ENCODE measurements at regions not wholly inside any gene's neighbourhood (a gene's known extent, or its start where the extent isn't known, plus 50 kb on each side); places are given as distances from the start of the nearest gene placed in this dataset.

DNA sequence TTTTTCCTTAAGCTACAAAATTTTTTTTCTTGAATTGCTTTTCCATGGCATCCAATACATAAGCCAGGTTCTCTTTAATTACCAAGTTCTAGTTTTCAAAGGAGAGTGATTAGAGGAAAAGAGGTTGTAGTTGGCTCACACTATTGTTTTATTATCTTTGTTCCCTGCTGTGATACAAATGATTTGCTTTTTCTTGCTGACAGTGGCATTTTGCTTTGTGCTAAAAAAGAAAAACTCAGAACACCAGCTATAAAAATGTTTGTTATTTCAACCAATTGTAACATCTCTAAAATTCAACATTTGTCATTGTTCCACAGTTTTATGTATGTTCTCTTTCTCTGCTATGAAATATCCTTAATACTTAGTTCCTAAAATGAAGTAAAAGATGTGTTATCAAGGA is 1817.2 kb downstream of the STIM2 start:
- H3K9me3 ChIP-seq (ENCODE audit: low read depth) = no peaks in the 10 kb centered on the region
- no peak for DNase-seq
- H3F3A ChIP-seq (ENCODE audit: insufficient read depth) = no peaks in the 10 kb centered on the region
- H3K27me3 ChIP-seq (replicated peaks; ENCODE audit: insufficient read depth) = no peaks in the 10 kb centered on the region
- H3K36me3 ChIP-seq (ENCODE audit: low read depth) = no peaks in the 10 kb centered on the region
- H3K27ac ChIP-seq = no peak overlapping the region
- in situ Hi-C loops (cut with MboI) = no loop called here
- no peak overlapping the region for H2AFZ ChIP-seq
- no peak overlapping the region for H3K4me2 ChIP-seq (ENCODE audit: unreplicated experiment)
- H3K9me2 ChIP-seq (ENCODE audit: insufficient read depth) = 0 out of 2 replicates have a peak, but pooled peaks cover 4% of the 10 kb centered on the region
- H3K79me2 ChIP-seq (ENCODE audit: insufficient read depth) = no peaks in the 10 kb centered on the region
- TF ChIP-seq EZH2 (IDR thresholded peaks at IDR 0.05; ENCODE audit: insufficient read depth, poor library complexity, severe bottlenecking) (no peak), EZH2phosphoT487 (IDR thresholded peaks at IDR 0.05; ENCODE audit: insufficient read depth, low read depth) (no peak)
- H3K4me1 ChIP-seq (ENCODE audit: insufficient read depth) = no peaks in the 10 kb centered on the region
- H4K20me1 ChIP-seq (ENCODE audit: insufficient read depth) = no peaks in the 10 kb centered on the region
- no peak overlapping the region for H3K9ac ChIP-seq
- no peak overlapping the region for H3K4me3 ChIP-seq

DNA sequence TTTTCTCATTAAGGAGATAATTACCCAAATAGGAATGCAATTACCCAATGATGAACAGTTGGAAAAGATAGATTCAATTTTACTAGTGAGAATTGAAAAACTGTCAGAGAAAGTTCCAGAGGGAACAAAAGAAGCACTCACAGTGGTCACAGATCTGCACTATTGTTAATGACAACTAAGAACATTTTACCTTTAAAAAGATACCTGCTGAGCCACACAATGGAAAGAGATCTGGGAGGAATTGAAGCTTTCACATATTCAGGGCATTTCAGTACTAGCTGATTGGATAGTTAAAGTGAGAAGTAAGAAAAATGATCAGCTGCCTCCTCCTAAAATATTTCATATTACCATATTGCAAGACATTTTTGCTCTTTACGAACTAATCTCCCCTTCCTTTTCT is 1822.2 kb downstream of the STIM2 start:
- Histone ChIP-seq H3K4me1 (ENCODE audit: insufficient read depth) (no peaks in the 10 kb centered on the region), H3K9ac (no peak overlapping the region), H3K9me3 (ENCODE audit: low read depth) (no peaks in the 10 kb centered on the region), H3K27ac (no peak overlapping the region), H3F3A (ENCODE audit: insufficient read depth) (no peaks in the 10 kb centered on the region), H3K36me3 (ENCODE audit: low read depth) (no peaks in the 10 kb centered on the region), H4K20me1 (ENCODE audit: insufficient read depth) (no peaks in the 10 kb centered on the region), H3K4me2 (ENCODE audit: unreplicated experiment) (no peak overlapping the region), H2AFZ (no peak overlapping the region), H3K27me3 (replicated peaks; ENCODE audit: insufficient read depth) (no peaks in the 10 kb centered on the region), H3K9me2 (ENCODE audit: insufficient read depth) (0 out of 2 replicates have a peak, but pooled peaks cover 4% of the 10 kb centered on the region), H3K4me3 (no peak overlapping the region), H3K79me2 (ENCODE audit: insufficient read depth) (no peaks in the 10 kb centered on the region)
- WGBS, 2 experiments (ENCODE audit: low coverage in 1 of 2, low lambda C conversion rate in 2 of 2, missing lambda C conversion rate in 2 of 2) = 17 to 22% methylated on average over 1 of the region's 1 CpG
- no peak for DNase-seq
- in situ Hi-C loops (cut with MboI) = no loop called here
- TF ChIP-seq EZH2phosphoT487 (IDR thresholded peaks at IDR 0.05; ENCODE audit: insufficient read depth, low read depth) = no peak
- no peak for TF ChIP-seq EZH2 (IDR thresholded peaks at IDR 0.05; ENCODE audit: insufficient read depth, poor library complexity, severe bottlenecking)

DNA sequence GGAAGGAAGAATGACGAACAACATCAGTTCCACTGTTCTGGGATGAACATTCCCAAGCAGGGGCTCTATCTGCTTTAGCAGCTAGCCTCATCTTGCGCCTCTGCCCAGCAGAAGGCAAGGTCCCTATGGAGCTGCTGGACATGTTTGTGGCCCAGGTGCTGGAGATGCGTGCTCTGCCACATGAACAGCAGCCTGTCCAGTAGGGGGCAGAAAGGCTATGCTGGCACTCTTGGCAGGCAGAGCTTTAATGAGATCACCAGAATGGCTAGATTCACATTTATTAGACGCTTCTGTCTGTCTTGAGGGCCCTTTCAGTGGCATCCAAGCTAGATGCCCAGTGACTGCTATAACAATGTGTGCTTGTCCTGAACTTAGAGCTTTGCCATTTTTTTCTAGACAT is 1826.0 kb downstream of the STIM2 start:
- Histone ChIP-seq H2AFZ (no peak overlapping the region), H3K4me2 (ENCODE audit: unreplicated experiment) (no peak overlapping the region), H3K79me2 (ENCODE audit: insufficient read depth) (no peaks in the 10 kb centered on the region), H4K20me1 (ENCODE audit: insufficient read depth) (no peaks in the 10 kb centered on the region), H3K36me3 (ENCODE audit: low read depth) (no peaks in the 10 kb centered on the region), H3K4me1 (ENCODE audit: insufficient read depth) (no peaks in the 10 kb centered on the region), H3K27ac (no peak overlapping the region), H3K9me3 (ENCODE audit: low read depth) (no peaks in the 10 kb centered on the region), H3K9me2 (ENCODE audit: insufficient read depth) (0 out of 2 replicates have a peak, but pooled peaks cover 4% of the 10 kb centered on the region), H3K4me3 (no peak overlapping the region), H3K9ac (no peak overlapping the region), H3F3A (ENCODE audit: insufficient read depth) (no peaks in the 10 kb centered on the region), H3K27me3 (replicated peaks; ENCODE audit: insufficient read depth) (no peaks in the 10 kb centered on the region)
- DNase-seq = peak; percentile 45
- WGBS, 2 experiments (ENCODE audit: low coverage in 1 of 2, low lambda C conversion rate in 2 of 2, missing lambda C conversion rate in 2 of 2) = 27 to 29% methylated on average over 4 of the region's 4 CpGs
- in situ Hi-C loops (cut with MboI) = no loop called here
- no peak for TF ChIP-seq EZH2phosphoT487 (IDR thresholded peaks at IDR 0.05; ENCODE audit: insufficient read depth, low read depth)
- no peak for TF ChIP-seq EZH2 (IDR thresholded peaks at IDR 0.05; ENCODE audit: insufficient read depth, poor library complexity, severe bottlenecking)

DNA sequence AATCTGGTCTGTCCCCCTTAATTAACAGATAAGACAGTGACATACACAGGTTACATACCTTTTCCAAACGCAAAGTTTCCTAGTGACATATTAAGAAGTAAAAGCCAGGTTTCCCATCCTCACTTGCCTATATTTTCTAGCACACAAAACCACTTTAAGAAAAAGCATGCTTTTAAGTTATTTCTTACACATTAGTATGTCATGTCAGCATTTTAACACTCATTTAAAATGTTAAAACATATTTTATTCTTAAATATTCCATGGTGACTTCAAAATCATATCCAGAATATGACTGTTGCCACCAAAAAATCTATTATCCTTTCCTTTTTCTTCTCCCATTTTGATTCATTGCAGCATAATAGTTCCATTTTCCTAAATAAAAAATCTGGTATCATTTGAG is 1830.2 kb downstream of the STIM2 start:
- Histone ChIP-seq H3K36me3 (ENCODE audit: low read depth) (no peaks in the 10 kb centered on the region), H2AFZ (no peak overlapping the region), H3K4me3 (no peak overlapping the region), H3K27me3 (replicated peaks; ENCODE audit: insufficient read depth) (no peaks in the 10 kb centered on the region), H3K9ac (no peak overlapping the region), H3K4me2 (ENCODE audit: unreplicated experiment) (no peak overlapping the region), H3K4me1 (ENCODE audit: insufficient read depth) (no peaks in the 10 kb centered on the region), H3K27ac (no peak overlapping the region), H3K9me2 (ENCODE audit: insufficient read depth) (no peaks in the 10 kb centered on the region), H3K9me3 (ENCODE audit: low read depth) (no peaks in the 10 kb centered on the region), H3F3A (ENCODE audit: insufficient read depth) (no peaks in the 10 kb centered on the region), H4K20me1 (ENCODE audit: insufficient read depth) (no peaks in the 10 kb centered on the region), H3K79me2 (ENCODE audit: insufficient read depth) (no peaks in the 10 kb centered on the region)
- in situ Hi-C loops (cut with MboI) = no loop called here
- 14 to 26% methylated on average over 1 of the region's 1 CpG for WGBS, 2 experiments (ENCODE audit: low coverage in 1 of 2, low lambda C conversion rate in 2 of 2, missing lambda C conversion rate in 2 of 2)
- TF ChIP-seq EZH2phosphoT487 (IDR thresholded peaks at IDR 0.05; ENCODE audit: insufficient read depth, low read depth) (no peak), EZH2 (IDR thresholded peaks at IDR 0.05; ENCODE audit: insufficient read depth, poor library complexity, severe bottlenecking) (no peak)
- DNase-seq = no peak

- peak overlapping the region; percentile 7; the same call in 1 of the 2 replicates for H3K4me3 ChIP-seq
- no peaks in the 10 kb centered on the region for H3K9me2 ChIP-seq (ENCODE audit: insufficient read depth)
- DNase-seq = peak; percentile 30
- no peaks in the 10 kb centered on the region for H3F3A ChIP-seq (ENCODE audit: insufficient read depth)
- H3K79me2 ChIP-seq (ENCODE audit: insufficient read depth) = no peaks in the 10 kb centered on the region
- H3K4me2 ChIP-seq (ENCODE audit: unreplicated experiment) = no peak overlapping the region
- no peak overlapping the region for H3K9ac ChIP-seq
- WGBS, 2 experiments (ENCODE audit: low coverage in 1 of 2, low lambda C conversion rate in 2 of 2, missing lambda C conversion rate in 2 of 2) = 18 to 28% methylated on average over 4 of the region's 4 CpGs
- TF ChIP-seq EZH2phosphoT487 (IDR thresholded peaks at IDR 0.05; ENCODE audit: insufficient read depth, low read depth) (no peak), EZH2 (IDR thresholded peaks at IDR 0.05; ENCODE audit: insufficient read depth, poor library complexity, severe bottlenecking) (no peak)
- H3K9me3 ChIP-seq (ENCODE audit: low read depth) = no peaks in the 10 kb centered on the region
- no peaks in the 10 kb centered on the region for H3K27me3 ChIP-seq (replicated peaks; ENCODE audit: insufficient read depth)
- no peak overlapping the region for H3K27ac ChIP-seq
- in situ Hi-C loops (cut with MboI) = no loop called here
- H4K20me1 ChIP-seq (ENCODE audit: insufficient read depth) = no peaks in the 10 kb centered on the region
- H2AFZ ChIP-seq = peak overlapping the region; percentile 44; the same call in 1 of the 2 replicates
- no peaks in the 10 kb centered on the region for H3K36me3 ChIP-seq (ENCODE audit: low read depth)
- no peaks in the 10 kb centered on the region for H3K4me1 ChIP-seq (ENCODE audit: insufficient read depth)
Observed at GRCh38 chr4:28702571-28702970, 1841.9 kb downstream of the STIM2 start.
